Endothelial cell (in vitro differentiated cells): ENCODE measurements at regions not wholly inside any gene's neighbourhood (a gene's known extent, or its start where the extent isn't known, plus 50 kb on each side); places are given as distances from the start of the nearest gene placed in this dataset.

Experiments used
- DNase-seq: peaks from one replicate; pipeline ENCODE4 v3.0.0; 2021; ENCODE audit warnings: low spot score
- H3K27ac Mint-ChIP-seq: one replicate; pipeline ENCODE4 v1.8.0; 2021; ENCODE audit warnings: mixed read lengths, inconsistent platforms; ENCODE audit not compliant: unreplicated experiment
- H3K27me3 Mint-ChIP-seq: one replicate; pipeline ENCODE4 v1.8.0; 2021; ENCODE audit warnings: mild to moderate bottlenecking, moderate library complexity, mixed read lengths, inconsistent platforms; ENCODE audit not compliant: unreplicated experiment
- H3K36me3 Mint-ChIP-seq: one replicate; pipeline ENCODE4 v1.8.0; 2021; ENCODE audit warnings: mild to moderate bottlenecking, low read depth, mixed read lengths, inconsistent platforms; ENCODE audit not compliant: unreplicated experiment
- H3K4me1 Mint-ChIP-seq: one replicate; pipeline ENCODE4 v1.8.0; 2021; ENCODE audit warnings: mild to moderate bottlenecking, mixed read lengths, inconsistent platforms; ENCODE audit not compliant: unreplicated experiment
- H3K4me3 Mint-ChIP-seq: one replicate; pipeline ENCODE4 v1.8.0; 2021; ENCODE audit warnings: mild to moderate bottlenecking, mixed read lengths, inconsistent platforms; ENCODE audit not compliant: unreplicated experiment
- H3K9me3 Mint-ChIP-seq: one replicate; pipeline ENCODE4 v1.8.0; 2021; ENCODE audit warnings: mixed read lengths, inconsistent platforms; ENCODE audit not compliant: unreplicated experiment
- TF ChIP-seq, protein P1 (sequence below): fragments of 200-600 bp; sonication (generic); IDR thresholded peaks from one replicate; pipeline ENCODE4 v1.5.0; 2021; ENCODE audit warnings: antibody characterized with exemption; ENCODE audit not compliant: unreplicated experiment

DNA sequence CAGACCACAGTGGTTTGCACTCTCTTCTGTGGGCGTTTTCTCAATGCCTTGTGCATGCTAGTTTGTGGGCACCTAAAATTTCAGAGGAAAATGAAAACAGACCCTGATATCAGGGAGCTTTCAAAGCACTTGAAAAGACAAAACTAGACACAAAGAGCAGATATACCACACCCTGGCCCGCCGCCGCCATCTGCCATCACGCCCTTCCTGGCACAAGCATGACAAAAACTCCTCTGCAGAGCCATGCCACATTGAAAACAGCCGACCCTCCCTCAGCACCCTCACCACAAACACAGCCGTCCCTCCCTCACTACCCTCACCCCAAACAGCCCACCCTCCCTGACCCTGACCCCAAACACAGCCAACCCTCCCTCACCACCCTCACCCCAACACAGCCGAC lies 84.8 kb upstream of the RAB6C start:
- H3K27ac Mint-ChIP-seq: no peak overlapping the region

DNA sequence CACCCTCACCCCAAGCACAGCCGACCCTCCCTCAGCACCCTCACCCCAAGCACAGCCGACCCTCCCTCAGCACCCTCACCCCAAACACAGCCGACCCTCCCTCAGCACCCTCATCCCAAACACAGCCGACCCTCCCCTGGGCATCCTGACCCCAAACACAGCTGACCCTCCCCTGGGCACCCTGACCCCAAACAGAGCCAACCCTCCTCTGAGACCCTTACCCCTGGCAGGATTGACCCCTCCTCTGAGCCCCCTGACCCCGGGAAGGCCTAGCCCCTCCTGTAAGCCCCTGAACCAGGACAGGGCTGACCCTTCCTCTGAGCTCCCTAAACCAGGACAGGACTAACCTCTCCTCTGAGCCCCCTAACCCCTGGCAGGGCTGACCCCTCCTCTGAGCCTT lies 84.4 kb upstream of the RAB6C start:
- H3K4me1 Mint-ChIP-seq: peaks cover 3% of the 10 kb centered on the region
- no peaks in the 10 kb centered on the region for H3K9me3 Mint-ChIP-seq
- no peaks in the 10 kb centered on the region for H3K27me3 Mint-ChIP-seq
- TF ChIP-seq, protein P1, sequence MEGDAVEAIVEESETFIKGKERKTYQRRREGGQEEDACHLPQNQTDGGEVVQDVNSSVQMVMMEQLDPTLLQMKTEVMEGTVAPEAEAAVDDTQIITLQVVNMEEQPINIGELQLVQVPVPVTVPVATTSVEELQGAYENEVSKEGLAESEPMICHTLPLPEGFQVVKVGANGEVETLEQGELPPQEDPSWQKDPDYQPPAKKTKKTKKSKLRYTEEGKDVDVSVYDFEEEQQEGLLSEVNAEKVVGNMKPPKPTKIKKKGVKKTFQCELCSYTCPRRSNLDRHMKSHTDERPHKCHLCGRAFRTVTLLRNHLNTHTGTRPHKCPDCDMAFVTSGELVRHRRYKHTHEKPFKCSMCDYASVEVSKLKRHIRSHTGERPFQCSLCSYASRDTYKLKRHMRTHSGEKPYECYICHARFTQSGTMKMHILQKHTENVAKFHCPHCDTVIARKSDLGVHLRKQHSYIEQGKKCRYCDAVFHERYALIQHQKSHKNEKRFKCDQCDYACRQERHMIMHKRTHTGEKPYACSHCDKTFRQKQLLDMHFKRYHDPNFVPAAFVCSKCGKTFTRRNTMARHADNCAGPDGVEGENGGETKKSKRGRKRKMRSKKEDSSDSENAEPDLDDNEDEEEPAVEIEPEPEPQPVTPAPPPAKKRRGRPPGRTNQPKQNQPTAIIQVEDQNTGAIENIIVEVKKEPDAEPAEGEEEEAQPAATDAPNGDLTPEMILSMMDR: no peak
- H3K4me3 Mint-ChIP-seq: no peak overlapping the region
- no peak overlapping the region for H3K27ac Mint-ChIP-seq
- DNase-seq: no peak
- no peaks in the 10 kb centered on the region for H3K36me3 Mint-ChIP-seq

More for the DNA sequence above, 84.8 kb upstream of the RAB6C start:
- Mint-ChIP-seq H3K9me3 (no peaks in the 10 kb centered on the region), H3K4me3 (no peak overlapping the region), H3K4me1 (peaks cover 3% of the 10 kb centered on the region), H3K36me3 (no peaks in the 10 kb centered on the region), H3K27me3 (no peaks in the 10 kb centered on the region)
- TF ChIP-seq, protein P1: no peak
- DNase-seq: no peak

DNA sequence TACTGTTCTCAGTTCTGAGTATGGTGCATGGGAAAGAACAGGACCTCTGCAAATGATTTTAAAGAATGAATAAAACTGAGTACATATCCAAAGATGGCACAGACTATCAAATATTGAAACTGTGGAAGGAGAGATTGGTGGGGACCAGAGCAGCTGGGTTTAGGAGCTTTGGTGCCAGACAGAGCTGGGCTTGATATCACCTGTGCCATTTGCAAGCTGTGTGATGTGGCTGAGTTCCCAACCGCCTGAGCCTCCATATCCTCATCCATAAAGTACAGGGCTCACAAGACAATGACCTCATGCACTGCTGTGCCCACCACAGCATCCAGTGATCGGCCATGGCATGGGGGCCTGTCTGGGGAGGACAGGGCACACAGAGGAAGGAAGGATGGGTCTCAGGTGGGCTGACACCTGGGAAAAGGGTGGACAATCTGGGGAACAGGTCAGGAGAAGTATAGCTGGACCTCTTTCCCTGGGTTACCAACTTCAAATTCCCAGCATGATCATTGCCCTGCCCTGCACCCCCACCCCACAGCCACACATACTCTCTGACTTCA lies 83.9 kb upstream of the RAB6C start:
- peaks cover 3% of the 10 kb centered on the region for H3K4me1 Mint-ChIP-seq
- DNase-seq: no peak
- no peaks in the 10 kb centered on the region for H3K36me3 Mint-ChIP-seq
- no peak overlapping the region for H3K4me3 Mint-ChIP-seq
- H3K27me3 Mint-ChIP-seq: no peaks in the 10 kb centered on the region
- TF ChIP-seq, protein P1: no peak
- H3K27ac Mint-ChIP-seq: no peak overlapping the region
- H3K9me3 Mint-ChIP-seq: no peaks in the 10 kb centered on the region

DNA sequence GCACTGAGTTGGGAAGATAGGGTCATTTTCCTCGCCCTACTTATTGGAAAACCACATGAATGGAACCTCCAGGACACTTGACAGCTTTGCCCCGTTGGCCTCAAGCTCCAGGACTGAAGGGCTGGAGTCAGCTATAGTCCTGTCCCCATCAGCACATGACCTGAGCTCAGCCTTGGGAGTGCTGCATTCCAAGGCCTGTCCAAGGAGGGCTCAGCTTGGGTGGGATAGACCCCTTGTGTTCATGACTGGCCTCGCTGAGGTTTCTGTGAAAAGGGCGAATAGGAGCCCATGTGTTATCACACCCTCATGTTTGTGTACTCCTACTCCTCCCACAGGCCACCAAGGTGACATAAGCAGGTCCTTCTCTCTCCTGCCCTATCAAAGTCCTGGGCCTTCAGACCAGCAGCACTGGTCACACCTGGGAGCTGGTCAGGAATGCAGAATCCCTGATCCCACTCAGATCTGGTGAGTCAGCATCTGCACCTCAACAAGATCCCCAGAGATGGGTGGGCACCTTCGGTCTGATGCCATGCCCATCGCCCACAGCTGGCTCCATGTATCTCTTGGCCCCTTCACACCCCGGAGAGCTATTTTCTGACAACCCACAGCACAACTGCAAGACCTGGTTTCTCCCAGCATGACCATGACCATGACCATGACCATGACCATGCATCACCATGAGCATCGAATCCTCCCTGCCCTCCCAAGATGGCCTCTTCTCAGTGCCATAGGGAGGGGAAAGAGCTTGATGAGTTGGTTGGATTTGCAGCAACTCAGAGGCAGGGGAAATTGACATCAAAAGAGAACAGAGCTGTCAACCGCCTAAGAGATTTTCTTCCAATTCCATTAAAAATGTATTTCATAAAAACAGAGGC lies 83.0 kb upstream of the RAB6C start:
- DNase-seq: no peak
- no peaks in the 10 kb centered on the region for H3K36me3 Mint-ChIP-seq

More for the DNA sequence above, 83.0 kb upstream of the RAB6C start:
- H3K9me3 Mint-ChIP-seq: no peaks in the 10 kb centered on the region
- H3K4me3 Mint-ChIP-seq: no peak overlapping the region
- no peaks in the 10 kb centered on the region for H3K27me3 Mint-ChIP-seq
- H3K4me1 Mint-ChIP-seq: no peaks in the 10 kb centered on the region
- TF ChIP-seq, protein P1: no peak
- H3K27ac Mint-ChIP-seq: no peak overlapping the region
